ENCODE measurements at regions not wholly inside any gene's neighbourhood (a gene's known extent, or its start where the extent isn't known, plus 50 kb on each side); places are given as distances from the start of the nearest gene placed in this dataset.
"Not testable (repeated sequence)": the region's sequence is repeated elsewhere in the genome, so short reads cannot be mapped to it uniquely, and the experiment has no call there.

GRCh38 chr9:97248252-97248651, 59.2 kb upstream of the CCDC180 start:
- H3K4me3 ChIP-seq; DNase-seq; intact Hi-C loops (cut with DNase I); H3K9me3 ChIP-seq; H3K4me1 ChIP-seq; H3K36me3 ChIP-seq; H3K27ac ChIP-seq; H3K27me3 ChIP-seq (ENCODE audit: low read depth): not testable (repeated sequence)
- ATAC-seq = peak in 1 of 2 donors; percentile 57

GRCh38 chr9:97243606-97244005, 63.9 kb upstream of the CCDC180 start:
- H3K27ac ChIP-seq = no peak overlapping the region
- H3K4me3 ChIP-seq = no peak overlapping the region
- H3K9me3 ChIP-seq = no peaks in the 10 kb centered on the region
- no peak for DNase-seq
- no peak for ATAC-seq
- intact Hi-C loops (cut with DNase I) = no loop called here
- H3K36me3 ChIP-seq = no peaks in the 10 kb centered on the region
- no peaks in the 10 kb centered on the region for H3K27me3 ChIP-seq (ENCODE audit: low read depth)
- TF ChIP-seq CTCF (IDR thresholded peaks at IDR 0.05) = no peak
- H3K4me1 ChIP-seq = peaks cover 12% of the 10 kb centered on the region

GRCh38 chr9:97241430-97241829, 66.0 kb upstream of the CCDC180 start:
- peaks cover 12% of the 10 kb centered on the region for H3K4me1 ChIP-seq
- H3K27ac ChIP-seq; H3K36me3 ChIP-seq; intact Hi-C loops (cut with DNase I); ATAC-seq; H3K9me3 ChIP-seq; DNase-seq; H3K27me3 ChIP-seq (ENCODE audit: low read depth); H3K4me3 ChIP-seq: not testable (repeated sequence)

- Histone ChIP-seq H3K27ac (peak overlapping the region; percentile 66), H3K9me3 (no peaks in the 10 kb centered on the region), H3K4me3 (peak overlapping the region; percentile 72), H3K27me3 (ENCODE audit: low read depth) (no peaks in the 10 kb centered on the region), H3K36me3 (no peaks in the 10 kb centered on the region), H3K4me1 (peaks cover 12% of the 10 kb centered on the region)
- intact Hi-C loops (cut with DNase I) = no loop called here
- DNase-seq (peak; percentile 85), ATAC-seq (peak; percentile 97 to 99)
- no peak for TF ChIP-seq CTCF (IDR thresholded peaks at IDR 0.05)
These were observed 69.2 kb upstream of the CCDC180 start for GRCh38 chr9:97237951-97238889.

GRCh38 chr9:97237311-97237786, 70.1 kb upstream of the CCDC180 start:
- Histone ChIP-seq H3K9me3 (no peaks in the 10 kb centered on the region), H3K27ac (no peak overlapping the region), H3K36me3 (no peaks in the 10 kb centered on the region), H3K4me1 (peaks cover 12% of the 10 kb centered on the region), H3K27me3 (ENCODE audit: low read depth) (no peaks in the 10 kb centered on the region), H3K4me3 (peak overlapping the region; percentile 72)
- no peak for TF ChIP-seq CTCF (IDR thresholded peaks at IDR 0.05)
- DNase-seq (no peak), ATAC-seq (no peak)
- intact Hi-C loops (cut with DNase I) = no loop called here

GRCh38 chr9:97233009-97233400, 74.5 kb upstream of the CCDC180 start:
- H3K9me3 ChIP-seq; intact Hi-C loops (cut with DNase I); H3K36me3 ChIP-seq; H3K4me3 ChIP-seq; ATAC-seq; H3K27me3 ChIP-seq (ENCODE audit: low read depth); H3K27ac ChIP-seq; H3K4me1 ChIP-seq; DNase-seq: not testable (repeated sequence)

- H3K4me1 ChIP-seq; H3K36me3 ChIP-seq; H3K27me3 ChIP-seq (ENCODE audit: low read depth); H3K4me3 ChIP-seq; intact Hi-C loops (cut with DNase I); ATAC-seq; H3K9me3 ChIP-seq; H3K27ac ChIP-seq; DNase-seq: not testable (repeated sequence)
These were observed 75.1 kb upstream of the CCDC180 start for GRCh38 chr9:97232060-97233008.

GRCh38 chr9:97222393-97222792, 85.1 kb upstream of the CCDC180 start:
- H3K4me3 ChIP-seq; DNase-seq; intact Hi-C loops (cut with DNase I); H3K36me3 ChIP-seq; H3K9me3 ChIP-seq; ATAC-seq; H3K27ac ChIP-seq: not testable (repeated sequence)
- H3K27me3 ChIP-seq (ENCODE audit: low read depth) = peaks cover 51% of the 10 kb centered on the region
- H3K4me1 ChIP-seq = peaks cover 20% of the 10 kb centered on the region

- H3K4me3 ChIP-seq = peak overlapping the region; percentile 38
- H3K9me3 ChIP-seq; intact Hi-C loops (cut with DNase I); H3K36me3 ChIP-seq; H3K27ac ChIP-seq: not testable (repeated sequence)
- H3K27me3 ChIP-seq (ENCODE audit: low read depth) = peaks cover 51% of the 10 kb centered on the region
- DNase-seq = peak; percentile 74
- ATAC-seq = peak; percentile 97
- H3K4me1 ChIP-seq = peaks cover 20% of the 10 kb centered on the region
These were observed 85.7 kb upstream of the CCDC180 start for GRCh38 chr9:97221478-97222355.
